GM12891 (cell line): ENCODE measurements at regions not wholly inside any gene's neighbourhood (a gene's known extent, or its start where the extent isn't known, plus 50 kb on each side); places are given as distances from the start of the nearest gene placed in this dataset.

Experiments
- PAX5 ChIP-seq: IDR thresholded peaks from 2 replicates; pipeline ENCODE4 v1.6.1; 2011; ENCODE audit warnings: low read length, moderate library complexity, mild to moderate bottlenecking; ENCODE audit not compliant: insufficient read depth, severe bottlenecking
- POLR2A ChIP-seq: IDR thresholded peaks from 2 replicates; pipeline ENCODE4 v1.6.1; 2011; ENCODE audit warnings: low read depth, low read length, control low read depth
- POLR2AphosphoS5 ChIP-seq: IDR thresholded peaks from 2 replicates; pipeline ENCODE4 v1.6.1; 2011; ENCODE audit warnings: low read depth, low read length, control low read depth
- POU2F2 ChIP-seq: IDR thresholded peaks from 2 replicates; pipeline ENCODE4 v1.6.1; 2011; ENCODE audit warnings: low read depth, mild to moderate bottlenecking, control low read depth, low read length, moderate library complexity
- SPI1 ChIP-seq: IDR thresholded peaks from 2 replicates; pipeline ENCODE4 v1.6.1; 2011; ENCODE audit warnings: low read depth, low read length, control low read depth
- TAF1 ChIP-seq: IDR thresholded peaks from 2 replicates; pipeline ENCODE4 v1.6.1; 2011; ENCODE audit warnings: low read depth, low read length, control low read depth

- no peak for TF ChIP-seq POLR2AphosphoS5
- TF ChIP-seq POLR2A = no peak
- no peak for TF ChIP-seq PAX5
- TF ChIP-seq SPI1 = no peak
- no peak for TF ChIP-seq TAF1
- TF ChIP-seq POU2F2 = no peak
Observed at GRCh38 chr6:8819446-8819845, 384.1 kb upstream of the SLC35B3 start.
